HPDE6-E6E7 (cell line): ENCODE measurements at regions not wholly inside any gene's neighbourhood (a gene's known extent, or its start where the extent isn't known, plus 50 kb on each side); places are given as distances from the start of the nearest gene placed in this dataset.

Source experiments
- DNase-seq: peaks from one replicate; pipeline ENCODE4 v3.0.0; 2011; ENCODE audit warnings: missing footprints; ENCODE audit errors: extremely low spot score

- DNase-seq, result no peak
Observed at GRCh38 chr11:86726770-86727504, 54.5 kb upstream of the ME3 start.

DNA sequence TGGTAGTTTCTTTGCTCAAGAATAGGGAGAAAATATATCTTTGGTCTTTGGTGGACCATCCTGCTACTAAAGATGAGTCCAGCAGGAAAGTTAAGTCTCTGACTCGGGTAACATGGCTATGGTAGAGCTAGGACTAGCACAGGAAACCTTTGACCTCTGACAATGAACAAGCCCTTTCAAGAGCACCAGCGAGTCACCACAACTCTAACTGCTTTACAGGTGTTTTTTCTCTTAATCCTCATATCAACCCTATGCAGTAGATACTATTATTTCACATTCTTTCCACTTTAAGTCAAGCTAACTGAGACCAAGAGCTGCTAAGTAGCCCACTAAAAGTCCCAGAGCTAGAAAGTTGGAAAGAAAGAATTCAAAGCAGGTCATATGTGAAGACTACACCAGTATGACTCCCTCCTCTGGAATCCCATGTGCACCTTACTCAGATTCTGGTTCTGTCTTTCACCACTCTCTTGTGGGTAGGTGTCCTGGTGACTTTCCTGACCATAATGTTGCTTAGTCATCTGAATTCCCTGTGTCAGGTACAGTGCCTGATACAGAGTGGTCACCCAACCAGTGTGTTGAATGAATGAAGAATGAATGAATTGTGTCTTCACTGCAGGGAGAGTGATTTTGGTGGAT lies 53.8 kb upstream of the ME3 start:
- DNase-seq, result peak; percentile 34

- DNase-seq, result no peak
Observed at GRCh38 chr11:86724137-86724536, 51.7 kb upstream of the ME3 start.

GRCh38 chr11:86723281-86723680 lies 50.9 kb upstream of the ME3 start:
- DNase-seq, result no peak

GRCh38 chr11:86722748-86723147 lies 50.3 kb upstream of the ME3 start:
- DNase-seq, result no peak
